ENCODE measurements at regions not wholly inside any gene's neighbourhood (a gene's known extent, or its start where the extent isn't known, plus 50 kb on each side); places are given as distances from the start of the nearest gene placed in this dataset.

DNA sequence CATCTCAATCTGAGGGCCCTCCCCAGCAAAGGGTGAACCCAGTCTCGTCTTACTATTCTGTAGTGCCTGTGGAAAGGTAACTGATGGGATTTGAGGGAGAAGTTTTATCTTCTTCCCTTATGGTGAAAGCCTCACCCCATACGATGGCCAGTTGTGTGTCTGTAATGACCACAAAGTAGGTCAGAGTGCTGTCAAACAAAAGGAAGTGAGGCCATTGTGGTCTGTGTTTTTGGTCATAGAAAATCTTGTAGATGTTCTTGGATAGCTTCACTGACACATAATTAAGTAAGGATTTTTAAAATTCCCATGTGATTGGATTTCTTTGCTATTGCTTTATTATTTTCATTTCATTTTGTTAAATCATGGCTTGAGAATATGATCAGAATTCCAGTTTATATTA, 505.1 kb upstream of the KLF4 start:
- Histone ChIP-seq H3K4me3 (ENCODE audit: low read depth in 1 of 3, low read length in 3 of 3) (no peak overlapping the region), H3K9me3 (ENCODE audit: control insufficient read depth in 4 of 4, low read length in 3 of 4) (no peaks in the 10 kb centered on the region), H3K9ac (ENCODE audit: low read depth in 1 of 2, low read length in 2 of 2) (no peak overlapping the region), H3K36me3 (ENCODE audit: control insufficient read depth in 4 of 4, insufficient read depth in 3 of 4, low read depth in 1 of 4, low read length in 3 of 4) (no peaks in the 10 kb centered on the region), H3K4me1 (ENCODE audit: control insufficient read depth in 4 of 4, insufficient read depth in 4 of 4, low read length in 3 of 4) (peaks cover 0 to 5% (median 1%) of the 10 kb centered on the region in 4 donors), H3K27ac (ENCODE audit: low read depth in 1 of 2, low read length in 2 of 2) (no peak overlapping the region), H3K27me3 (ENCODE audit: control insufficient read depth in 4 of 4, insufficient read depth in 4 of 4, low read length in 3 of 4) (no peaks in the 10 kb centered on the region)
- WGBS, result 76% methylated on average over 2 of the region's 2 CpGs
- no peak for DNase-seq (ENCODE audit: low spot score)
- no peak for TF ChIP-seq FOXA1 (IDR thresholded peaks at IDR 0.05)
- no peak for TF ChIP-seq RAD21 (IDR thresholded peaks at IDR 0.05)
- TF ChIP-seq REST (IDR thresholded peaks at IDR 0.05), result no peak
- TF ChIP-seq HNF4A (conservative IDR thresholded peaks at IDR 0.05), result no peak
- no peak for TF ChIP-seq YY1 (IDR thresholded peaks at IDR 0.05)
- TF ChIP-seq RXRA (IDR thresholded peaks at IDR 0.05), result no peak
- TF ChIP-seq HNF4G (IDR thresholded peaks at IDR 0.05), result no peak
- TF ChIP-seq ZBTB33 (IDR thresholded peaks at IDR 0.05), result no peak
- TF ChIP-seq FOXA2 (IDR thresholded peaks at IDR 0.05), result no peak
- TF ChIP-seq GABPA (IDR thresholded peaks at IDR 0.05 in 1 of 2, conservative IDR thresholded peaks at IDR 0.05 in 1 of 2), result no peak
- no peak for TF ChIP-seq TAF1 (conservative IDR thresholded peaks at IDR 0.05)

DNA sequence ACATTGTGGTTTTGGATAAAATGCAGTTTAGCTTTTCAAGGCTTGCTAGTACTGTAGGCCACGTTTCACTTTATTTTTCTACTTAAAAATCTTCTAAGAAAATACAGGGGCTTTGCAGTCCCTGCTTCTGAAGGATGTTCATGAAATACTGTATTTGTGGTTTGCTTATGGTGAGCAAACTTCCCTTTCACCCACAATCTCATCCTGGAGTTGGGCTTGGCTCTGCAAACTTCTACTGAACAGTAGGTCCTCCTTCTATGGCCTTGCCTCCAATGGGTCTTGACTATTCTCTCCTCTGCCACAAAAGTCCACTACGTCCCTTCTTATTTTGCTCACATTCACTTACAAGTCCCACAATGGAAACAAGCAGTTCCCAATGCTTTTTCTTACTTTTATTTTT, 502.7 kb upstream of the KLF4 start:
- WGBS, result 83% methylated on average over 2 of the region's 2 CpGs
- no peak for TF ChIP-seq NR2F2 (IDR thresholded peaks at IDR 0.05)
- Histone ChIP-seq H3K27ac (ENCODE audit: low read depth in 1 of 2, low read length in 2 of 2) (no peak overlapping the region), H3K9ac (ENCODE audit: low read depth in 1 of 2, low read length in 2 of 2) (no peak overlapping the region), H3K4me3 (ENCODE audit: low read depth in 1 of 3, low read length in 3 of 3) (no peak overlapping the region), H3K9me3 (ENCODE audit: control insufficient read depth in 4 of 4, low read length in 3 of 4) (no peaks in the 10 kb centered on the region), H3K4me1 (ENCODE audit: control insufficient read depth in 4 of 4, insufficient read depth in 4 of 4, low read length in 3 of 4) (peaks cover 1 to 12% (median 7%) of the 10 kb centered on the region in 4 donors), H3K36me3 (ENCODE audit: control insufficient read depth in 4 of 4, insufficient read depth in 3 of 4, low read depth in 1 of 4, low read length in 3 of 4) (no peaks in the 10 kb centered on the region), H3K27me3 (ENCODE audit: control insufficient read depth in 4 of 4, insufficient read depth in 4 of 4, low read length in 3 of 4) (no peaks in the 10 kb centered on the region)
- no peak for DNase-seq (ENCODE audit: low spot score)

DNA sequence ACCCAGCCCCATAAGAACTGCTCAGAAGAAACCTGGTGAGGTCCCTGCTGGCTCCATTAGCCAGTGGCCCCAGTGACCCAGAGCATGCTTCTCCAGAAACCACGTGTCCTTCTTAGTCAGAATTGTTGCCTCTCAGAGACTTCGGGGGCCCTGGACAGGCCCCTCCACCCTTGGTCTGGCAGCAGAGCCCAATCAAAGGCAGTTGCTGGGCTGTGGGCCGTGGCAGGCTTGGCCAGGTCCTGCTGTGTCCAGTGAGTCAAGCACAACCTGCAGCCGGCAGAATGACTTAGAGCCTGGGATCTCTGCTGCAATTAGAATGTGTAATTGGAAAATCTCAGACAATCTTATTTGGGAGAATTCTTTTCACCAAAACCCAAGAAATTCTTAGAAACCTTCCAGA, 502.0 kb upstream of the KLF4 start:
- Histone ChIP-seq H3K27ac (ENCODE audit: low read depth in 1 of 2, low read length in 2 of 2) (no peak overlapping the region), H3K4me3 (ENCODE audit: low read depth in 1 of 3, low read length in 3 of 3) (no peak overlapping the region), H3K4me1 (ENCODE audit: control insufficient read depth in 4 of 4, insufficient read depth in 4 of 4, low read length in 3 of 4) (peaks cover 1 to 12% (median 7%) of the 10 kb centered on the region in 4 donors), H3K9ac (ENCODE audit: low read depth in 1 of 2, low read length in 2 of 2) (no peak overlapping the region), H3K27me3 (ENCODE audit: control insufficient read depth in 4 of 4, insufficient read depth in 4 of 4, low read length in 3 of 4) (no peaks in the 10 kb centered on the region), H3K36me3 (ENCODE audit: control insufficient read depth in 4 of 4, insufficient read depth in 3 of 4, low read depth in 1 of 4, low read length in 3 of 4) (no peaks in the 10 kb centered on the region), H3K9me3 (ENCODE audit: control insufficient read depth in 4 of 4, low read length in 3 of 4) (no peaks in the 10 kb centered on the region)
- 89% methylated on average over 4 of the region's 4 CpGs for WGBS
- TF ChIP-seq REST (IDR thresholded peaks at IDR 0.05), result no peak
- TF ChIP-seq, protein P1, sequence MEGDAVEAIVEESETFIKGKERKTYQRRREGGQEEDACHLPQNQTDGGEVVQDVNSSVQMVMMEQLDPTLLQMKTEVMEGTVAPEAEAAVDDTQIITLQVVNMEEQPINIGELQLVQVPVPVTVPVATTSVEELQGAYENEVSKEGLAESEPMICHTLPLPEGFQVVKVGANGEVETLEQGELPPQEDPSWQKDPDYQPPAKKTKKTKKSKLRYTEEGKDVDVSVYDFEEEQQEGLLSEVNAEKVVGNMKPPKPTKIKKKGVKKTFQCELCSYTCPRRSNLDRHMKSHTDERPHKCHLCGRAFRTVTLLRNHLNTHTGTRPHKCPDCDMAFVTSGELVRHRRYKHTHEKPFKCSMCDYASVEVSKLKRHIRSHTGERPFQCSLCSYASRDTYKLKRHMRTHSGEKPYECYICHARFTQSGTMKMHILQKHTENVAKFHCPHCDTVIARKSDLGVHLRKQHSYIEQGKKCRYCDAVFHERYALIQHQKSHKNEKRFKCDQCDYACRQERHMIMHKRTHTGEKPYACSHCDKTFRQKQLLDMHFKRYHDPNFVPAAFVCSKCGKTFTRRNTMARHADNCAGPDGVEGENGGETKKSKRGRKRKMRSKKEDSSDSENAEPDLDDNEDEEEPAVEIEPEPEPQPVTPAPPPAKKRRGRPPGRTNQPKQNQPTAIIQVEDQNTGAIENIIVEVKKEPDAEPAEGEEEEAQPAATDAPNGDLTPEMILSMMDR (IDR thresholded peaks at IDR 0.05; ENCODE audit: low read depth, low read length, missing input control), result no peak
- TF ChIP-seq RXRA (IDR thresholded peaks at IDR 0.05), result no peak
- TF ChIP-seq JUND (IDR thresholded peaks at IDR 0.05), result no peak
- no peak for TF ChIP-seq NR2F2 (IDR thresholded peaks at IDR 0.05)
- no peak for TF ChIP-seq MAX (IDR thresholded peaks at IDR 0.05)
- TF ChIP-seq HNF4G (IDR thresholded peaks at IDR 0.05), result no peak
- TF ChIP-seq, protein P2, sequence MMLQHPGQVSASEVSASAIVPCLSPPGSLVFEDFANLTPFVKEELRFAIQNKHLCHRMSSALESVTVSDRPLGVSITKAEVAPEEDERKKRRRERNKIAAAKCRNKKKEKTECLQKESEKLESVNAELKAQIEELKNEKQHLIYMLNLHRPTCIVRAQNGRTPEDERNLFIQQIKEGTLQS (IDR thresholded peaks at IDR 0.05), result no peak
- no peak for TF ChIP-seq FOXA2 (IDR thresholded peaks at IDR 0.05)
- TF ChIP-seq RAD21 (IDR thresholded peaks at IDR 0.05), result no peak
- no peak for TF ChIP-seq SP1 (IDR thresholded peaks at IDR 0.05)
- TF ChIP-seq YY1 (IDR thresholded peaks at IDR 0.05), result no peak
- DNase-seq (ENCODE audit: low spot score), result no peak
